Endothelial cell of umbilical vein (primary cell): ENCODE measurements at regions not wholly inside any gene's neighbourhood (a gene's known extent, or its start where the extent isn't known, plus 50 kb on each side); places are given as distances from the start of the nearest gene placed in this dataset.

Source experiments
- BruUV-seq: library from RNA; stranded (reverse); fragments of 400-500 nt; replicated peaks from 2 replicates; lab custom pipeline; 2021; lab: Mats Ljungman, UMichigan
- CTCF ChIA-PET: fragments of 300-600, 350-600 bp; sonication (Branson Sonifier 250); formaldehyde crosslinking; loops from one replicate; lab custom pipeline; 2021; ENCODE audit warnings: antibody characterized with exemption, inconsistent platforms; lab: Charles Lee
- POLR2A ChIA-PET: fragments of 300-600, 350-600 bp; sonication (Branson Sonifier 250); formaldehyde crosslinking; loops from one replicate; lab custom pipeline; 2021; ENCODE audit warnings: antibody characterized with exemption, inconsistent platforms; lab: Charles Lee
- DNase-seq: peaks from one replicate; pipeline ENCODE4 v3.0.0-alpha.2; 2011; ENCODE audit warnings: low read depth, low spot score
- FAIRE-seq: peaks from 2 replicates; lab custom pipeline; 2011; peaks lifted over from hg19 to GRCh38; lab: Jason Lieb, UNC
- H2AFZ ChIP-seq: 2 replicates; pipeline ENCODE4 v1.6.0; 2012; ENCODE audit warnings: low read depth, low read length, control low read depth, inconsistent platforms
- H3K27ac ChIP-seq: 2 replicates; pipeline ENCODE4 v1.5.1; 2011; ENCODE audit warnings: low read depth, mild to moderate bottlenecking, control low read depth, low read length, moderate library complexity; ENCODE audit not compliant: insufficient read depth
- H3K27me3 ChIP-seq, 2 experiments: 2 replicates each; pipeline versions ENCODE4 v1.6.0 to v1.6.1; 2011; ENCODE audit warnings: low read length in 2 of 2, mixed read lengths in 1 of 2; ENCODE audit not compliant: control insufficient read depth in 2 of 2, insufficient read depth in 2 of 2
- H3K36me3 ChIP-seq, 2 experiments: 2 replicates in 1 of 2; 3 replicates in 1 of 2; pipeline ENCODE4 v1.5.1; 2011; ENCODE audit warnings: low read length in 2 of 2, mild to moderate bottlenecking in 1 of 2, moderate library complexity in 1 of 2; ENCODE audit not compliant: control insufficient read depth in 2 of 2, insufficient read depth in 2 of 2; ENCODE audit errors: extremely low read depth in 1 of 2
- H3K4me1 ChIP-seq: 3 replicates; pipeline ENCODE4 v1.5.1; 2011; ENCODE audit warnings: mild to moderate bottlenecking, low read length; ENCODE audit not compliant: control insufficient read depth, insufficient read depth; ENCODE audit errors: extremely low read depth
- H3K4me2 ChIP-seq: 2 replicates; pipeline ENCODE4 v1.6.1; 2011; ENCODE audit warnings: low read length, control low read depth, mixed read lengths; ENCODE audit not compliant: insufficient read depth
- H3K4me3 ChIP-seq, 3 experiments: fragments of 200-600 bp in 1 of 3; sonication (generic), shearing (Covaris generic) in 1 of 3; replicated peaks in 1 of 3; 2 replicates each; pipeline ENCODE4 v1.5.1; 2011 to 2016; ENCODE audit warnings: control low read depth in 3 of 3, low read length in 3 of 3, mild to moderate bottlenecking in 2 of 3, inconsistent platforms in 1 of 3, low read depth in 1 of 3, moderate library complexity in 1 of 3; ENCODE audit not compliant: insufficient read depth in 1 of 3
- H3K79me2 ChIP-seq: 2 replicates; pipeline ENCODE4 v1.6.0; 2012; ENCODE audit warnings: low read length, inconsistent platforms; ENCODE audit not compliant: control insufficient read depth, insufficient read depth
- H3K9ac ChIP-seq: replicated peaks from 2 replicates; pipeline ENCODE3; 2011; ENCODE audit warnings: low read length, control low read depth; ENCODE audit not compliant: insufficient read depth; ENCODE audit errors: extremely low read depth
- H3K9me1 ChIP-seq: replicated peaks from 3 replicates; pipeline ENCODE4 v1.6.0; 2011; ENCODE audit warnings: mild to moderate bottlenecking, low read length; ENCODE audit not compliant: control insufficient read depth, insufficient read depth; ENCODE audit errors: extremely low read depth
- H3K9me3 ChIP-seq: replicated peaks from 2 replicates; pipeline ENCODE4 v1.5.1; 2012; ENCODE audit warnings: low read length, inconsistent platforms; ENCODE audit not compliant: control insufficient read depth, insufficient read depth
- H4K20me1 ChIP-seq: replicated peaks from 2 replicates; pipeline ENCODE3; 2011; ENCODE audit warnings: mild to moderate bottlenecking, low read length; ENCODE audit not compliant: control insufficient read depth, insufficient read depth; ENCODE audit errors: extremely low read depth
- CTCF ChIP-seq, 2 donors: IDR thresholded peaks; 1 replicate in 1 of 2; 2 replicates in 1 of 2; pipeline ENCODE4 v1.5.1; 2011; ENCODE audit warnings: low read length in 2 of 2, mild to moderate bottlenecking in 2 of 2, moderate library complexity in 2 of 2, control low read depth in 1 of 2, inconsistent platforms in 1 of 2, low read depth in 1 of 2; ENCODE audit not compliant: insufficient read depth in 1 of 2; ENCODE audit errors: extremely low read depth in 1 of 2
- EZH2 ChIP-seq: IDR thresholded peaks from 2 replicates; pipeline ENCODE4 v1.6.1; 2012; ENCODE audit warnings: borderline replicate concordance, low read depth, mild to moderate bottlenecking, moderate library complexity, low read length, inconsistent platforms; ENCODE audit not compliant: severe bottlenecking
- FOS ChIP-seq: IDR thresholded peaks from 2 replicates; pipeline ENCODE4 v1.6.1; 2011; ENCODE audit warnings: mild to moderate bottlenecking, low read length, moderate library complexity, borderline replicate concordance; ENCODE audit not compliant: insufficient read depth
- GATA2 ChIP-seq: IDR thresholded peaks from 2 replicates; pipeline ENCODE4 v1.7.0; 2011; ENCODE audit warnings: low read depth, mild to moderate bottlenecking, moderate library complexity, mixed read lengths, low read length; ENCODE audit not compliant: insufficient read length, insufficient read depth
- JUN ChIP-seq: IDR thresholded peaks from 2 replicates; pipeline ENCODE4 v1.6.1; 2011; ENCODE audit warnings: borderline replicate concordance, low read depth; ENCODE audit not compliant: insufficient read length, insufficient read depth
- MAX ChIP-seq: IDR thresholded peaks from 2 replicates; pipeline ENCODE4 v1.6.1; 2011; ENCODE audit not compliant: insufficient read depth, insufficient read length
- MYC ChIP-seq: IDR thresholded peaks from one replicate; pipeline ENCODE4 v1.6.1; 2011; ENCODE audit warnings: mild to moderate bottlenecking, low read depth, low read length
- POLR2A ChIP-seq: IDR thresholded peaks from 2 replicates; pipeline ENCODE4 v1.6.1; 2012; ENCODE audit warnings: low read depth, mild to moderate bottlenecking, control low read depth, low read length
- POLR2AphosphoS5 ChIP-seq: IDR thresholded peaks from 2 replicates; pipeline ENCODE4 v1.6.1; 2012; ENCODE audit warnings: low read depth, mild to moderate bottlenecking, control low read depth, low read length, moderate library complexity; ENCODE audit not compliant: insufficient read depth
- dilution Hi-C: fragments of 300-500 bp; cut with MboI; formaldehyde crosslinking; loops from one replicate; pipeline ENCODE4 v1.15.0; 2019; ENCODE audit warnings: low sequenced_read_pairs; ENCODE audit not compliant: extremely low pct_ligation_motif_present
- intact Hi-C: fragments of 100-400 bp; cut with micrococcal nuclease; formaldehyde crosslinking; loops from one replicate; pipeline ENCODE4 v1.10.0; 2022

GRCh38 chr1:119228335-119229080 is 88.1 kb upstream of the WARS2 start:
- no TSS peak for BruUV-seq
- Histone ChIP-seq H3K9me1 (no peaks in the 10 kb centered on the region), H3K4me1 (no peaks in the 10 kb centered on the region), H4K20me1 (no peaks in the 10 kb centered on the region), H3K9me3 (no peaks in the 10 kb centered on the region), H3K4me3 (no peak overlapping the region), H3K36me3 (no peaks in the 10 kb centered on the region), H2AFZ (no peak overlapping the region), H3K9ac (no peak overlapping the region), H3K27me3 (no peaks in the 10 kb centered on the region), H3K79me2 (no peaks in the 10 kb centered on the region), H3K27ac (no peak overlapping the region), H3K4me2 (no peak overlapping the region)
- dilution Hi-C loops, result no loop called here
- no peak for FAIRE-seq
- ChIA-PET CTCF (interaction anchor here (0.8 to 1.1 kb wide), 4 partner anchors 9 to 158 kb away, joined by 3 to 4 read pairs (median 3); no protein-coding TSS in a partner anchor), POLR2A (no interaction called here)
- DNase-seq, result no peak
- intact Hi-C loops, result no loop called here
- TF ChIP-seq MAX (no peak), POLR2A (no peak), JUN (no peak), GATA2 (no peak), MYC (no peak), POLR2AphosphoS5 (no peak)

- Histone ChIP-seq H3K9ac (no peak overlapping the region), H3K9me1 (no peaks in the 10 kb centered on the region), H3K27ac (no peak overlapping the region), H3K4me3 (no peak overlapping the region), H2AFZ (no peak overlapping the region), H3K4me2 (no peak overlapping the region), H3K4me1 (no peaks in the 10 kb centered on the region), H3K27me3 (no peaks in the 10 kb centered on the region), H4K20me1 (no peaks in the 10 kb centered on the region), H3K9me3 (no peaks in the 10 kb centered on the region), H3K36me3 (no peaks in the 10 kb centered on the region), H3K79me2 (no peaks in the 10 kb centered on the region)
- POLR2A ChIA-PET, result no interaction called here
- CTCF ChIA-PET, result interaction anchor here (1.7 kb wide), 1 partner anchor 40 kb away, joined by 4 read pairs; no protein-coding TSS in a partner anchor
- intact Hi-C loops (no loop called here), dilution Hi-C loops (no loop called here)
- no TSS peak for BruUV-seq
- FAIRE-seq (no peak), DNase-seq (no peak)
- no peak for TF ChIP-seq JUN
- no peak for TF ChIP-seq GATA2
- no peak for TF ChIP-seq POLR2A
- no peak for TF ChIP-seq CTCF (IDR thresholded peaks at IDR 0.05; ENCODE audit: extremely low read depth in 1 of 2, insufficient read depth in 1 of 2, low read depth in 1 of 2, low read length in 2 of 2)
- TF ChIP-seq FOS, result no peak
- TF ChIP-seq MYC, result no peak
- TF ChIP-seq MAX, result no peak
- no peak for TF ChIP-seq POLR2AphosphoS5
- TF ChIP-seq EZH2, result no peak
Observed at GRCh38 chr1:119235120-119235519, 94.7 kb upstream of the WARS2 start.
